CD4-positive, CD25-positive, alpha-beta regulatory T cell (primary cell): ENCODE measurements at regions not wholly inside any gene's neighbourhood (a gene's known extent, or its start where the extent isn't known, plus 50 kb on each side); places are given as distances from the start of the nearest gene placed in this dataset.

ENCODE experiments used
- ATAC-seq, 2 donors: fragments of 150-1000 bp; cut with Tn5 transposase; one replicate each; pipeline ENCODE4 v1.10.0; 2021; ENCODE audit warnings: low read depth in 2 of 2, moderate number of reproducible peaks in 2 of 2, moderate library complexity in 1 of 2
- DNase-seq, 3 donors: peaks; one replicate each; pipeline versions ENCODE4 v3.0.0 to v3.0.0-alpha.2; 2012 to 2022; ENCODE audit warnings: mixed read lengths in 1 of 3
- H3K27ac ChIP-seq: one replicate; pipeline ENCODE4 v1.7.0; 2013; ENCODE audit warnings: mild to moderate bottlenecking, low read length; ENCODE audit not compliant: insufficient read depth, poor library complexity, severe bottlenecking
- H3K27me3 ChIP-seq: one replicate; pipeline ENCODE4 v1.7.0; 2013; ENCODE audit warnings: low read length; ENCODE audit not compliant: control insufficient read depth, insufficient read depth
- H3K36me3 ChIP-seq: one replicate; pipeline ENCODE4 v1.7.0; 2013; ENCODE audit warnings: mild to moderate bottlenecking, low read length, moderate library complexity; ENCODE audit not compliant: control insufficient read depth, insufficient read depth
- H3K4me1 ChIP-seq: 2 replicates; pipeline ENCODE4 v1.7.0; 2013; ENCODE audit warnings: mild to moderate bottlenecking, low read length; ENCODE audit not compliant: insufficient read depth, control insufficient read depth, poor library complexity, severe bottlenecking
- H3K4me3 ChIP-seq: one replicate; pipeline ENCODE4 v1.7.0; 2013; ENCODE audit warnings: low read depth, mild to moderate bottlenecking, low read length, moderate library complexity
- H3K9me3 ChIP-seq, 2 experiments: 1 replicate in 1 of 2; 2 replicates in 1 of 2; pipeline ENCODE4 v1.7.0; 2013; ENCODE audit warnings: low read length in 2 of 2, mild to moderate bottlenecking in 1 of 2, moderate library complexity in 1 of 2; ENCODE audit not compliant: control insufficient read depth in 2 of 2
- H3K27ac Mint-ChIP-seq, 3 donors: one replicate each; pipeline ENCODE4 v1.8.0; 2020 to 2022; ENCODE audit warnings: mild to moderate bottlenecking in 3 of 3, mixed read lengths in 3 of 3, moderate library complexity in 2 of 3
- H3K27me3 Mint-ChIP-seq: one replicate; pipeline ENCODE4 v1.8.0; 2022; ENCODE audit warnings: mild to moderate bottlenecking, mixed read lengths
- H3K36me3 Mint-ChIP-seq: one replicate; pipeline ENCODE4 v1.8.0; 2020; ENCODE audit warnings: mixed read lengths
- H3K4me1 Mint-ChIP-seq, 4 donors: one replicate each; pipeline ENCODE4 v1.8.0; 2020 to 2022; ENCODE audit warnings: mixed read lengths in 4 of 4, mild to moderate bottlenecking in 1 of 4
- H3K4me3 Mint-ChIP-seq, 4 donors: one replicate each; pipeline ENCODE4 v1.8.0; 2020 to 2022; ENCODE audit warnings: mild to moderate bottlenecking in 4 of 4, mixed read lengths in 4 of 4, moderate library complexity in 3 of 4
- H3K9me3 Mint-ChIP-seq, 7 donors: one replicate each; pipeline ENCODE4 v1.8.0; 2020 to 2022; ENCODE audit warnings: mixed read lengths in 7 of 7, mild to moderate bottlenecking in 3 of 7, moderate library complexity in 2 of 7

DNA sequence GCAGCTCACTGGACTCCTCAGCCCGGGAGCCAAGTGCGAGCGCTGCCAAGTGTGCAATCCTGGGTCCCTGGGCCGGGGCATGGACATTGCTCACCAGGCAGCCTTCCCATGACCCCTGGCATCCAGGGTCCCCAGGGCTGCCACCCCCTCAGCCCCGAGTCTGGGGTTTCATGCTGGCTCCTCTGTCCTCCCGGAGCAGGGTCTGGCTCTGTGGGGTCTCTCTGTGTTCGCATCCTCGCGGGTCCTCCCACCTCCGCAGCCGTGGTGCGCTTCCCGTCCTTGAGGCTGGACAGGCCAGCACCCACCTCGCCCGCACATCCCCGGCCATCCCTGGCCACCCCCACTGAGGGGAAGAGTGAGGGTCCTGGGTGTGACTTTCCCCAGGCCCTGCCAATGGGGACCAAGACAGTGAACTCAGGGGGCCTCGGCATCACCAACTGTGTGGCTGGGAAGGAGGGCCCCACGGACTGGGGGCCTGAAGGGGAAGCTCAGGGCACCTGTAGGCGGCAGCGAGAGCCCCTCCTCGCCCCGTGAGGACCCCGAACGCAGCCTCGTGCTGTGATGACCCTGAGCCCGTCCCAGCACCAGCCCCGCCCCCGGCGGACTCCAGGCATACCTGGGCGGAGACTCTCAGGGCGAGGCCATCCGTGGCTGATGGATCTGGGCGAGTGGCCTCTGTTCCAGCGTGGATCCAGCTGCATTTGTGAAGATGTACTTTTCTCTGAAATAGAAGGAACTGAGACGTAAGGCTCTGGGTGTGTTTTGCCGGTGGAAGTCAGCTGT is 50.3 kb upstream of the CFAP46 start:
- no peaks in the 10 kb centered on the region for H3K9me3 Mint-ChIP-seq
- H3K4me1 Mint-ChIP-seq = peaks cover 0 to 5% (median 0%) of the 10 kb centered on the region in 4 donors
- no peaks in the 10 kb centered on the region for H3K4me1 ChIP-seq
- ATAC-seq (no peak), DNase-seq (no peak)
- no peaks in the 10 kb centered on the region for H3K27me3 Mint-ChIP-seq
- H3K36me3 Mint-ChIP-seq = no peaks in the 10 kb centered on the region
- no peak overlapping the region for H3K4me3 Mint-ChIP-seq
- no peaks in the 10 kb centered on the region for H3K36me3 ChIP-seq
- H3K4me3 ChIP-seq = no peak overlapping the region
- no peak overlapping the region for H3K27ac Mint-ChIP-seq
- H3K27me3 ChIP-seq = no peaks in the 10 kb centered on the region
- no peak overlapping the region for H3K27ac ChIP-seq
- no peaks in the 10 kb centered on the region for H3K9me3 ChIP-seq
